ENCODE measurements at regions not wholly inside any gene's neighbourhood (a gene's known extent, or its start where the extent isn't known, plus 50 kb on each side); places are given as distances from the start of the nearest gene placed in this dataset.

DNA sequence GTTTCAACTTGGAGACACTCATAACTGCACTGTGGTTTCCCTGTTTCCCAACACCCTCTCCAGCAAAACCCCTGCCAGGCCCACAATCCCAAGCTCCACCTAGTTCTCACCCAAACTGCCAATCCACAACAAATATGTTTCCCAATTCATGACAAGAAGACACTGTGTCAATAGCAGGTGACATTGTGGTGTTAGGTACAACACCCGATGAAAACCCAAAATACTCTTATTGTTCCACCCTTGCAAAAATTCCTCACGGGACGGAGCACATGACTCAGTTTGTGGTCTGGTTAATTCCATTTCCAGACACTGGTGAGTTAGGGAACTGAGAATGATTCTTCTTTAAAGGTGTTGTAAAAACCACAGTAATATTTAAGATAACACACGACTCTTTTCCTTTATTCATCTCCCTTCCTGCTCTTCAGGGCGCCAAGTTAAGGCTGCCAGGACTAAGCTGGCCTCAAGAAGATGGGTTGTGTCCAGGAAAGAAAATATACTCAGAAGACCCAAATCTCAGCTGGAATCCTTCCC lies 735.5 kb downstream of the MED13L start:
- H3K4me3 ChIP-seq (replicated peaks in 1 of 3; ENCODE audit: low read depth in 2 of 3, low read length in 3 of 3), result no peak overlapping the region
- H3K4me2 ChIP-seq (replicated peaks; ENCODE audit: extremely low read depth, low read length, poor library complexity, severe bottlenecking), result no peak overlapping the region
- no peak overlapping the region for H3K4me3 Mint-ChIP-seq
- H4K20me1 ChIP-seq (ENCODE audit: insufficient read depth, low read length), result no peaks in the 10 kb centered on the region
- H3K9me3 Mint-ChIP-seq, result peaks cover 2 to 11% (median 8%) of the 10 kb centered on the region in 7 donors
- no peak overlapping the region for H3K27ac ChIP-seq (ENCODE audit: low read depth in 1 of 2, low read length in 2 of 2)
- no peak overlapping the region for H2AFZ ChIP-seq (ENCODE audit: insufficient read depth, low read depth, low read length, poor library complexity, severe bottlenecking)
- no CpG with 5 or more reads among the region's 5 CpGs for WGBS (ENCODE audit: insufficient coverage)
- H3K27ac Mint-ChIP-seq, result no peak overlapping the region
- H3K4me1 ChIP-seq (ENCODE audit: control insufficient read depth in 1 of 2, insufficient read depth in 2 of 2, low read length in 2 of 2), result no peaks in the 10 kb centered on the region
- no peaks in the 10 kb centered on the region for H3K36me3 ChIP-seq (replicated peaks in 1 of 2; ENCODE audit: control insufficient read depth in 1 of 2, insufficient read depth in 2 of 2, low read length in 2 of 2)
- H3K4me1 Mint-ChIP-seq, result no peaks in the 10 kb centered on the region
- no peaks in the 10 kb centered on the region for H3K79me2 ChIP-seq (ENCODE audit: insufficient read depth, low read length)
- no peak overlapping the region for H3K9ac ChIP-seq (ENCODE audit: insufficient read depth, low read length, poor library complexity, severe bottlenecking)
- no peaks in the 10 kb centered on the region for H3K27me3 ChIP-seq (ENCODE audit: control insufficient read depth in 2 of 2, insufficient read depth in 2 of 2, low read length in 2 of 2)
- intact Hi-C loops (cut with micrococcal nuclease), result no loop called here
- DNase-seq, result no peak
- TF ChIP-seq, protein P1, sequence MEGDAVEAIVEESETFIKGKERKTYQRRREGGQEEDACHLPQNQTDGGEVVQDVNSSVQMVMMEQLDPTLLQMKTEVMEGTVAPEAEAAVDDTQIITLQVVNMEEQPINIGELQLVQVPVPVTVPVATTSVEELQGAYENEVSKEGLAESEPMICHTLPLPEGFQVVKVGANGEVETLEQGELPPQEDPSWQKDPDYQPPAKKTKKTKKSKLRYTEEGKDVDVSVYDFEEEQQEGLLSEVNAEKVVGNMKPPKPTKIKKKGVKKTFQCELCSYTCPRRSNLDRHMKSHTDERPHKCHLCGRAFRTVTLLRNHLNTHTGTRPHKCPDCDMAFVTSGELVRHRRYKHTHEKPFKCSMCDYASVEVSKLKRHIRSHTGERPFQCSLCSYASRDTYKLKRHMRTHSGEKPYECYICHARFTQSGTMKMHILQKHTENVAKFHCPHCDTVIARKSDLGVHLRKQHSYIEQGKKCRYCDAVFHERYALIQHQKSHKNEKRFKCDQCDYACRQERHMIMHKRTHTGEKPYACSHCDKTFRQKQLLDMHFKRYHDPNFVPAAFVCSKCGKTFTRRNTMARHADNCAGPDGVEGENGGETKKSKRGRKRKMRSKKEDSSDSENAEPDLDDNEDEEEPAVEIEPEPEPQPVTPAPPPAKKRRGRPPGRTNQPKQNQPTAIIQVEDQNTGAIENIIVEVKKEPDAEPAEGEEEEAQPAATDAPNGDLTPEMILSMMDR (IDR thresholded peaks at IDR 0.05), result no peak
- no peaks in the 10 kb centered on the region for H3K36me3 Mint-ChIP-seq
- peaks cover 0 to 2% (median under 1%) of the 10 kb centered on the region in 3 donors for H3K27me3 Mint-ChIP-seq (ENCODE audit: low read depth in 3 of 3)
- no peaks in the 10 kb centered on the region for H3K9me3 ChIP-seq (replicated peaks in 1 of 2; ENCODE audit: control insufficient read depth in 1 of 2, insufficient read depth in 1 of 2, low read length in 2 of 2)

DNA sequence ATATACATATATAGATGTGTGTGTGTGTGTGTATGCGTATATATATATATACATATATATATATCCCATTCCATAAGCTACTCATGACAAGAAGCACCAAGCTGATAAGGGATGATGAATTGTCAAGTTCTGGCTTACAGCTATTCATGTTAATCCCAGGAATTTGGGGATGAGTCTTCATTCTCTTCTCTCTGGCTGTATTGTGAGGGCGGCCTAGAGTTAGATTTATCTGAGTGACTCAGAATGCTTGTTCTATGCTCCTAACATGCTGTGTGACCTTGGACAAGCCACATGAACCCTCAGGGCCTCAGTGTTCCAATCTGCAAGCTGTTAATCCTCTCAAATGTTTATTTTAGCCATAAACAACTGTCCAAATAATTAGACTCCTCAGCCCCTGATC lies 749.0 kb downstream of the MED13L start:
- Histone ChIP-seq H2AFZ (ENCODE audit: insufficient read depth, low read depth, low read length, poor library complexity, severe bottlenecking) (no peak overlapping the region), H3K9ac (ENCODE audit: insufficient read depth, low read length, poor library complexity, severe bottlenecking) (no peak overlapping the region), H4K20me1 (ENCODE audit: insufficient read depth, low read length) (no peaks in the 10 kb centered on the region), H3K27ac (ENCODE audit: low read depth in 1 of 2, low read length in 2 of 2) (no peak overlapping the region), H3K4me3 (replicated peaks in 1 of 3; ENCODE audit: low read depth in 2 of 3, low read length in 3 of 3) (no peak overlapping the region), H3K79me2 (ENCODE audit: insufficient read depth, low read length) (no peaks in the 10 kb centered on the region), H3K36me3 (replicated peaks in 1 of 2; ENCODE audit: control insufficient read depth in 1 of 2, insufficient read depth in 2 of 2, low read length in 2 of 2) (no peaks in the 10 kb centered on the region), H3K9me3 (replicated peaks in 1 of 2; ENCODE audit: control insufficient read depth in 1 of 2, insufficient read depth in 1 of 2, low read length in 2 of 2) (no peaks in the 10 kb centered on the region), H3K27me3 (ENCODE audit: control insufficient read depth in 2 of 2, insufficient read depth in 2 of 2, low read length in 2 of 2) (no peaks in the 10 kb centered on the region), H3K4me1 (ENCODE audit: control insufficient read depth in 1 of 2, insufficient read depth in 2 of 2, low read length in 2 of 2) (no peaks in the 10 kb centered on the region), H3K4me2 (replicated peaks; ENCODE audit: extremely low read depth, low read length, poor library complexity, severe bottlenecking) (no peak overlapping the region)
- intact Hi-C loops (cut with micrococcal nuclease), result no loop called here
- H3K27me3 Mint-ChIP-seq (ENCODE audit: low read depth in 3 of 3), result peaks cover 2 to 5% (median 4%) of the 10 kb centered on the region in 3 donors
- TF ChIP-seq, protein P1 (IDR thresholded peaks at IDR 0.05), result no peak
- H3K9me3 Mint-ChIP-seq, result peaks cover 0 to 7% (median 3%) of the 10 kb centered on the region in 7 donors
- H3K4me3 Mint-ChIP-seq, result no peak overlapping the region
- H3K27ac Mint-ChIP-seq, result peak overlapping the region in 1 of 7 donors; percentile 60
- no peaks in the 10 kb centered on the region for H3K4me1 Mint-ChIP-seq
- no peaks in the 10 kb centered on the region for H3K36me3 Mint-ChIP-seq
- DNase-seq, result no peak
- no CpG with 5 or more reads among the region's 2 CpGs for WGBS (ENCODE audit: insufficient coverage)
